ENCODE measurements at regions not wholly inside any gene's neighbourhood (a gene's known extent, or its start where the extent isn't known, plus 50 kb on each side); places are given as distances from the start of the nearest gene placed in this dataset.
"Not testable (repeated sequence)": the region's sequence is repeated elsewhere in the genome, so short reads cannot be mapped to it uniquely, and the experiment has no call there.

- H3K27ac ChIP-seq = no peak overlapping the region
- intact Hi-C loops (cut with DNase I; ENCODE audit: low total_unique reads) = no loop called here
- H3K4me3 ChIP-seq = no peak overlapping the region
- H3K9me3 ChIP-seq = no peaks in the 10 kb centered on the region
- no peak for TF ChIP-seq CTCF (IDR thresholded peaks at IDR 0.05)
- H3K36me3 ChIP-seq = no peaks in the 10 kb centered on the region
- H3K27me3 ChIP-seq = peaks cover 0 to 43% of the 10 kb centered on the region in 2 donors
- DNase-seq = no peak
- H3K4me1 ChIP-seq = no peaks in the 10 kb centered on the region
Measured at GRCh38 chr2:242058116-242058680, 188.7 kb downstream of the RTP5 start.

GRCh38 chr2:242059566-242059965 is 190.0 kb downstream of the RTP5 start:
- Histone ChIP-seq H3K4me1 (no peaks in the 10 kb centered on the region), H3K27ac (no peak overlapping the region), H3K36me3 (no peaks in the 10 kb centered on the region), H3K4me3 (no peak overlapping the region), H3K9me3 (no peaks in the 10 kb centered on the region), H3K27me3 (peaks cover 0 to 38% of the 10 kb centered on the region in 2 donors)
- intact Hi-C loops (cut with DNase I; ENCODE audit: low total_unique reads) = no loop called here
- no peak for TF ChIP-seq CTCF (IDR thresholded peaks at IDR 0.05)
- DNase-seq = no peak

- TF ChIP-seq CTCF (IDR thresholded peaks at IDR 0.05) = no peak
- Histone ChIP-seq H3K4me3 (no peak overlapping the region), H3K9me3 (no peaks in the 10 kb centered on the region), H3K27me3 (peaks cover 0 to 34% of the 10 kb centered on the region in 2 donors), H3K36me3 (no peaks in the 10 kb centered on the region), H3K27ac (no peak overlapping the region), H3K4me1 (no peaks in the 10 kb centered on the region)
- intact Hi-C loops (cut with DNase I; ENCODE audit: low total_unique reads) = no loop called here
- DNase-seq = no peak
Measured at GRCh38 chr2:242060212-242060835, 190.8 kb downstream of the RTP5 start.

- peaks cover 0 to 22% of the 10 kb centered on the region in 2 donors for H3K27me3 ChIP-seq
- DNase-seq; H3K4me3 ChIP-seq; H3K27ac ChIP-seq; intact Hi-C loops (cut with DNase I; ENCODE audit: low total_unique reads); H3K36me3 ChIP-seq; H3K4me1 ChIP-seq; H3K9me3 ChIP-seq: not testable (repeated sequence)
Measured at GRCh38 chr2:242061930-242062329, 192.4 kb downstream of the RTP5 start.

GRCh38 chr2:242063436-242063835 is 193.9 kb downstream of the RTP5 start:
- Histone ChIP-seq H3K27ac (no peak overlapping the region), H3K4me3 (no peak overlapping the region), H3K36me3 (no peaks in the 10 kb centered on the region), H3K27me3 (peaks cover 0 to 13% of the 10 kb centered on the region in 2 donors), H3K4me1 (no peaks in the 10 kb centered on the region), H3K9me3 (no peaks in the 10 kb centered on the region)
- no peak for TF ChIP-seq CTCF (IDR thresholded peaks at IDR 0.05)
- intact Hi-C loops (cut with DNase I; ENCODE audit: low total_unique reads) = no loop called here
- DNase-seq = no peak

- no peak for DNase-seq
- no peaks in the 10 kb centered on the region for H3K36me3 ChIP-seq
- intact Hi-C loops (cut with DNase I; ENCODE audit: low total_unique reads) = no loop called here
- no peak overlapping the region for H3K4me3 ChIP-seq
- H3K27ac ChIP-seq = no peak overlapping the region
- H3K4me1 ChIP-seq = no peaks in the 10 kb centered on the region
- TF ChIP-seq CTCF (IDR thresholded peaks at IDR 0.05) = no peak
- peaks cover 0 to 15% of the 10 kb centered on the region in 2 donors for H3K27me3 ChIP-seq
- H3K9me3 ChIP-seq = no peaks in the 10 kb centered on the region
Measured at GRCh38 chr2:242063850-242064249, 194.3 kb downstream of the RTP5 start.
